Hematopoietic multipotent progenitor cell treated with erythropoietin and hydrocortisone succinate and interleukin-3 and kit ligand, for 4 days (in vitro differentiated cells): ENCODE measurements at regions not wholly inside any gene's neighbourhood (a gene's known extent, or its start where the extent isn't known, plus 50 kb on each side); places are given as distances from the start of the nearest gene placed in this dataset.
"Not testable (repeated sequence)": the region's sequence is repeated elsewhere in the genome, so short reads cannot be mapped to it uniquely, and the experiment has no call there.

Experiments used
- DNase-seq: peaks from one replicate; pipeline ENCODE4 v3.0.0-alpha.2; 2015

- DNase-seq: no peak
These were observed 130.7 kb upstream of the ZNF648 start for GRCh38 chr1:182192215-182192614.

- DNase-seq: no peak
These were observed 130.0 kb upstream of the ZNF648 start for GRCh38 chr1:182191381-182192115.

GRCh38 chr1:182189535-182190066, 128.1 kb upstream of the ZNF648 start:
- no peak for DNase-seq

- DNase-seq: no peak
These were observed 125.2 kb upstream of the ZNF648 start for GRCh38 chr1:182186757-182187146.

GRCh38 chr1:182185842-182186756, 124.6 kb upstream of the ZNF648 start:
- DNase-seq: no peak

- DNase-seq: no peak
These were observed 123.6 kb upstream of the ZNF648 start for GRCh38 chr1:182185136-182185535.

GRCh38 chr1:182183606-182184005, 122.1 kb upstream of the ZNF648 start:
- DNase-seq: no peak

- DNase-seq: no peak
These were observed 120.8 kb upstream of the ZNF648 start for GRCh38 chr1:182182311-182182710.

- no peak for DNase-seq
These were observed 119.7 kb upstream of the ZNF648 start for GRCh38 chr1:182181167-182181572.

- DNase-seq: peak; percentile 64
These were observed 113.9 kb upstream of the ZNF648 start for GRCh38 chr1:182175361-182175931.

- no peak for DNase-seq
These were observed 113.0 kb upstream of the ZNF648 start for GRCh38 chr1:182174513-182174855.

GRCh38 chr1:182173808-182174512, 112.4 kb upstream of the ZNF648 start:
- no peak for DNase-seq

GRCh38 chr1:182172699-182173098, 111.2 kb upstream of the ZNF648 start:
- no peak for DNase-seq

- peak; percentile 89 for DNase-seq
These were observed 109.5 kb upstream of the ZNF648 start for GRCh38 chr1:182170891-182171461.

GRCh38 chr1:182169203-182169602, 107.7 kb upstream of the ZNF648 start:
- DNase-seq: no peak

GRCh38 chr1:182166750-182167149, 105.2 kb upstream of the ZNF648 start:
- no peak for DNase-seq

GRCh38 chr1:182166321-182166720, 104.8 kb upstream of the ZNF648 start:
- no peak for DNase-seq

GRCh38 chr1:182164273-182164672, 102.8 kb upstream of the ZNF648 start:
- DNase-seq: no peak

- no peak for DNase-seq
These were observed 102.3 kb upstream of the ZNF648 start for GRCh38 chr1:182163821-182164223.

- DNase-seq: no peak
These were observed 97.9 kb upstream of the ZNF648 start for GRCh38 chr1:182159443-182159842.

- no peak for DNase-seq
These were observed 95.7 kb upstream of the ZNF648 start for GRCh38 chr1:182157187-182157586.

- DNase-seq: not testable (repeated sequence)
These were observed 92.9 kb upstream of the ZNF648 start for GRCh38 chr1:182154425-182154824.
